ENCODE measurements at regions not wholly inside any gene's neighbourhood (a gene's known extent, or its start where the extent isn't known, plus 50 kb on each side); places are given as distances from the start of the nearest gene placed in this dataset.

DNA sequence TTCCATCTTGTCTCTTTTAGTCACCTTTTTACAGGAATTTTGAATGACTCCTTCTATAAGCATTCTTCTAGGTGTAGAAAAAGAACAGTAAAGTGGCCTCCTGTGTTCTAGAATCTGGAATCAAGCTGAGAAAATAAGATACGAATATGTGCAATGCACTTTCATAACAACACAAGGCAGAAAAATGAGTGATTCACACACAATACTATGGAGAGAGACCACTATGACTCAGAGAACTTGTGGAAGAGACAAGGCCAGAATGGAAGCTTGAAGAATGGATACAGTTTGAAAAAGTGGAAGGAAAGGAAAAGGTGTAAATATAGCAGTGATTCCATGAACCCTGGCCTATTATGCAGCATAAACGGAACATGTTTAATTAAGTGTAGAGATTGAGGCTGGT is 57.1 kb upstream of the SAMSN1 start:
- DNase-seq = no peak

DNA sequence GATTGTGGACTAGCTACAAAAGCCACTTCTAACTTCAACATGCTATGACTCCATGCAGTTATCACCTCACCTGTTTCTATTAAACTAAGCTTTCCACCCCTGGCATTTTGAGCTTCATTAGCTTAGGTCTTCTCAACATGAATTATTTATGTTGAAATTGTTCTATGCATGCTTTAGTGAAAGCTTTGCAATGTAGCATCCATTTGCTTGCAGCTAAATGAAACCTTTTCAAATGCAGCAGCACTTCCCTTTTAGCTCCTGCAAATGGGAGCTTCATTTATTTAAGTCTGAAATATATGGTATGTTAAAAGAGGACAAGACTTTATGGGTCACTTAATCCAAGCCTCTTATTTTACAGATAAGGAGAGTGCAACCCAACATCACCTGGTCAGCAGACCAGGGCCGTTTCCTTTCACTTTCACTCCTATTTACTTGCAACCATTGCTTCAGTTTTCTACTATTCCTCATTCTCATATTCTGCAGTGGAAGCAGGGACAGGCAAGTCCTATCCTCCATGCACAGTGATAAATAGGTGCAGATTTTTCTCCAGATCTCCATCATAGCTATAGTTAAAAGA is 56.4 kb upstream of the SAMSN1 start:
- DNase-seq = no peak

- DNase-seq = no peak
These were observed 54.6 kb upstream of the SAMSN1 start for GRCh38 chr21:14600569-14601297.

GRCh38 chr21:14598065-14598464 is 52.0 kb upstream of the SAMSN1 start:
- DNase-seq = no peak

Measured in stimulated activated CD4-positive, alpha-beta T cell treated with anti-CD3 and anti-CD28 coated beads, Interleukin-12 subunit alpha, Interleukin-12 subunit beta, amount 100 ng/mL, for 4 hours (primary cell).